ENCODE measurements at regions not wholly inside any gene's neighbourhood (a gene's known extent, or its start where the extent isn't known, plus 50 kb on each side); places are given as distances from the start of the nearest gene placed in this dataset.
A peak's percentile ranks its signal among the peaks of the same experiment; 100 is the strongest.

GRCh38 chr2:161571051-161571429 is 53.2 kb upstream of the SLC4A10 start:
- H3K23ac ChIP-seq (ENCODE audit: insufficient read length) = peak overlapping the region; percentile 34
- H3K4me1 ChIP-seq (replicated peaks in 1 of 4; ENCODE audit: control insufficient read depth in 3 of 4, insufficient read depth in 4 of 4, low read length in 3 of 4) = no peaks in the 10 kb centered on the region
- no peak overlapping the region for H3K4me3 ChIP-seq (ENCODE audit: extremely low read depth in 1 of 4, insufficient read depth in 2 of 4, low read depth in 3 of 4, low read length in 4 of 4)
- peak overlapping the region; percentile 82 for H4K8ac ChIP-seq (ENCODE audit: extremely low read depth, insufficient read depth, low read length)
- H3K56ac ChIP-seq (replicated peaks; ENCODE audit: insufficient read length, low read depth, low read length) = no peak overlapping the region
- H3K4ac ChIP-seq (replicated peaks; ENCODE audit: insufficient read length, low read depth, low read length) = no peak overlapping the region
- no peaks in the 10 kb centered on the region for H3K36me3 ChIP-seq (ENCODE audit: control insufficient read depth in 2 of 4, insufficient read depth in 4 of 4, low read length in 3 of 4)
- H3K9me3 ChIP-seq (ENCODE audit: insufficient read depth in 2 of 2, low read depth in 1 of 2, low read length in 1 of 2) = no peaks in the 10 kb centered on the region
- no peak overlapping the region for H3K4me2 ChIP-seq (ENCODE audit: insufficient read depth in 1 of 2, low read depth in 2 of 2, low read length in 2 of 2)
- TF ChIP-seq SUZ12 (IDR thresholded peaks at IDR 0.05; ENCODE audit: low read length) (no peak), ATF2 (IDR thresholded peaks at IDR 0.05; ENCODE audit: low read length) (no peak), EZH2 (IDR thresholded peaks at IDR 0.05; ENCODE audit: low read depth, low read length, severe bottlenecking) (no peak), TBP (IDR thresholded peaks at IDR 0.05; ENCODE audit: low read depth, low read length) (no peak), CHD2 (IDR thresholded peaks at IDR 0.05; ENCODE audit: low read length) (no peak), HDAC6 (IDR thresholded peaks at IDR 0.05; ENCODE audit: low read depth, low read length) (no peak), SP4 (IDR thresholded peaks at IDR 0.05; ENCODE audit: low read length) (no peak), CEBPB (IDR thresholded peaks at IDR 0.05; ENCODE audit: low read depth, low read length) (no peak), SP1 (IDR thresholded peaks at IDR 0.05; ENCODE audit: low read depth, low read length) (no peak), EGR1 (IDR thresholded peaks at IDR 0.05; ENCODE audit: borderline replicate concordance, low read depth, low read length) (no peak)
- no peaks in the 10 kb centered on the region for H3K79me2 ChIP-seq (ENCODE audit: control insufficient read depth in 1 of 2, insufficient read depth in 2 of 2, low read length in 2 of 2)
- H2AK5ac ChIP-seq (ENCODE audit: low read depth, low read length) = no peak overlapping the region
- 100% methylated on average over 1 of the region's 1 CpG; no CpG with 5 or more reads in 1 of the 2 experiments for WGBS, 2 experiments (ENCODE audit: extremely low coverage in 1 of 2, insufficient coverage in 1 of 2, insufficient read length in 1 of 2, insufficient replicate concordance in 2 of 2, low coverage in 1 of 2, low lambda C conversion rate in 2 of 2, missing lambda C conversion rate in 1 of 2)
- FAIRE-seq (no peak), DNase-seq (ENCODE audit: low read depth in 1 of 2, low spot score in 2 of 2) (no peak)
- no peak overlapping the region for H3K27ac ChIP-seq (ENCODE audit: low read depth, low read length)
- H4K5ac ChIP-seq (ENCODE audit: insufficient read length, low read depth, low read length) = no peak overlapping the region
- no peak overlapping the region for H2BK20ac ChIP-seq (ENCODE audit: low read length)
- 0 out of 2 replicates have a peak overlapping the region, but pooled peaks have one; percentile 60 for H2BK12ac ChIP-seq (ENCODE audit: low read depth, low read length)
- H3K9ac ChIP-seq (replicated peaks in 1 of 4; ENCODE audit: extremely low read depth in 1 of 4, low read depth in 3 of 4, low read length in 3 of 4) = no peak overlapping the region
- H3K18ac ChIP-seq (ENCODE audit: extremely low read depth, low read length) = peak overlapping the region; percentile 7; the same call in 1 of the 2 replicates
- H3K23me2 ChIP-seq (ENCODE audit: low read depth, low read length) = no peaks in the 10 kb centered on the region
- no peaks in the 10 kb centered on the region for H4K20me1 ChIP-seq (replicated peaks in 1 of 2; ENCODE audit: control insufficient read depth in 1 of 2, insufficient read depth in 2 of 2, low read length in 2 of 2)
- H3K27me3 ChIP-seq (replicated peaks in 1 of 4; ENCODE audit: control insufficient read depth in 3 of 4, extremely low read depth in 1 of 4, insufficient read depth in 3 of 4, low read length in 3 of 4) = no peaks in the 10 kb centered on the region
- H2BK15ac ChIP-seq (ENCODE audit: low read length) = no peak overlapping the region
- H2BK5ac ChIP-seq (ENCODE audit: low read depth, low read length) = no peak overlapping the region
- POLR2A ChIA-PET (ENCODE audit: partially characterized antibody) = interaction anchor here (1.4 kb wide), 1 partner anchor 22 kb away, joined by 3 read pairs; no protein-coding TSS in a partner anchor
- CTCF ChIA-PET (ENCODE audit: partially characterized antibody) = interaction anchor here (0.5 to 4.5 kb wide), 29 partner anchors 8 to 727 kb away, joined by 3 to 31 read pairs (median 3); no protein-coding TSS in a partner anchor
- no peaks in the 10 kb centered on the region; the same call in 1 of the 2 replicates for H3K79me1 ChIP-seq (ENCODE audit: low read depth, low read length)
- H2BK120ac ChIP-seq (replicated peaks; ENCODE audit: low read depth, low read length) = no peak overlapping the region
- H2AFZ ChIP-seq (ENCODE audit: low read length) = peak overlapping the region; percentile 95; the same call in 1 of the 2 replicates
- H4K91ac ChIP-seq (replicated peaks; ENCODE audit: insufficient read length, low read length) = no peak overlapping the region
- H3K14ac ChIP-seq (ENCODE audit: insufficient read length) = no peak overlapping the region

Measured in H1 (cell line).